HS-27A (cell line): ENCODE measurements at regions not wholly inside any gene's neighbourhood (a gene's known extent, or its start where the extent isn't known, plus 50 kb on each side); places are given as distances from the start of the nearest gene placed in this dataset.
"Not testable (repeated sequence)": the region's sequence is repeated elsewhere in the genome, so short reads cannot be mapped to it uniquely, and the experiment has no call there.

ENCODE experiments used
- DNase-seq: peaks from one replicate; pipeline ENCODE4 v3.0.0-alpha.2; 2012; ENCODE audit warnings: low read depth, missing footprints

DNA sequence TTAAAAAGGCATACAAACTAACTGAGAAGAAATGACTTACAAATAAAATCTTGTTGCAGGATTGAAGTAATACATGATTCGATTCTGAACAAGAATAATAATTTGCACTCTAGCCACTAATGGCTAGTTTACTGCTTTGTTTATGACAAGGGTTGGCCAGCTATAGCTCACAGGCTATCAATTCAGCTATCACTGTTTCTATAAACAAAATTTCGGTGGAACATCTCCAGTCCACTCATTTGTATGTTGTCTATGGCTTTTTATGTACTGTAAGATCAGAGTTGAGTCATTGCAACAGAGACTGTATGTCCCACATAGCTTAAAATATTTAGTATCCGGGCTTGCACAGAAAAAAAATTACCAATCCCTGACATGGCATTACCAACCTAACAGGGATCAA, 543.7 kb upstream of the CNTNAP5 start:
- no peak for DNase-seq

DNA sequence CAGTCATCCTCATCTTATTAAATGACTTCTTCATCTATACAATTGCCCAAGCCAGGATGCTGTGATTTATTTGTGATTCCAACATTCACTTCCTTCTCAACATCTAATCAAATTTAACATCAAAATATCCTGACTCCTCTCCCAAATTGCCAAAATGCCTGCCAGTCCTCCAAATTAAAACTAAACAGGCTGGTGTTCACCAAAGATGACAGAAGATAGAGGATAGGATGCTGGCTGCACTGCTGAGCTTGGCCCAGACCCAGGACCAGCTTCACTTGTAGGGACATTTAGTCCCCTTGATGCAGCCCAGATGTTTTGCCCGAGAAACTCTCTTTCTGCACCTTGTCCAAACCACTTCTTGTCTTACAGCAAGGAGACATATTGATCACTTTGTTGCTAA, 540.0 kb upstream of the CNTNAP5 start:
- DNase-seq: no peak

DNA sequence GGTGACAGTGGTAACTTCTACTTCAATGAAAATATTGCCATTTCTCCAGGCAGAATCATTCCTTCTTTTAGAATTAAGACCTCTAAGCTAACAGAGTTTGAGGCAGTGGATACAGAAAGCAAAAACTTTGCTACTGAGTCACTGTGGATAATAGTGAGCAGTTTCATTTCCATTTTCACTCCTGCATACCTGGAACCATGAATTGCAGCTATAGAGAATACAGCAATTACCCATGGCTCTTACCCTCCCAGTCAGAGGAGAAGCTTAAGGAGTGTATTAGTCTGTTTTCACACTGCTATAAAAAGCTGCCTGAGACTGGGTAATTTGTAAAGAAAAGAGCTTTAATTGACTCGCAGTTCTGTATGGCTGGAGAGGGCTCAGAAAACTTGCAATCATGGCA, 531.4 kb upstream of the CNTNAP5 start:
- no peak for DNase-seq

DNA sequence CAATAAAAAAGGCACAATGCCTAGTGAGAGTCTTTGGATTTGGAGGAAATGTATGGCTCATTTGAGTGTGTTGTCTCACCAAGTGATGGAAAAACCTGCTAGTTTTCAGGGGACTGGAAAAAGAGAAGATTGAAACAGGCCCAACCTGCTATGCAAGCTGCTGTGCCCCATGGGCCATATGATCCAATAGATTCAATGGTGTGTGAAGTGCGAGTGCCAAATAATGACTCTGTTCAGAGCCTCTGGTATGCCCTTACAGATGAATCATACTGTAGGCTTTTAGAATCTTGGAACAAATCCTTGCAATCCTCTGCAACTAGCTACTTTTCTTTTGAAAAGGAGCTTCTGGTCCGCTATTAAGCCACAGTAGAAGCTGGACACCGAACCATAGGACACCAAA, 529.8 kb upstream of the CNTNAP5 start:
- DNase-seq: no peak

DNA sequence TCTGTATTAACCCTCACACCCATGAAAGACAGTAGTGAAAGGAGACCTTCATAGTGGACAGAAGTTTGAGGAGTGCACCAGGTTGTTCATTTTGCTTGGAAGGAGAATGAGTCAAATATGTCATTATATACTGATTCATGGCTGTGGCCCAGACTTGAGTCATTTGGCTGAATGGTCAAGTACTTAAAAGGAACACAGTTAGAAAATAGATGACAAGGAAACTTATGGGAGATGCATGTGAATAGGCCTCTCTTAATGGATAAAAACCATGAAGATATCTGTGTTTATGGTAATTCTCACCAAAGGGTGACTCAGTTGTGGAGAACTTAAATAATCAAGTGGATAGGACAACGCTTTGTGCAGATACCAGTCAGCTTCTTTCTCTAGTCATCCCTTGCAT, 524.7 kb upstream of the CNTNAP5 start:
- no peak for DNase-seq

DNA sequence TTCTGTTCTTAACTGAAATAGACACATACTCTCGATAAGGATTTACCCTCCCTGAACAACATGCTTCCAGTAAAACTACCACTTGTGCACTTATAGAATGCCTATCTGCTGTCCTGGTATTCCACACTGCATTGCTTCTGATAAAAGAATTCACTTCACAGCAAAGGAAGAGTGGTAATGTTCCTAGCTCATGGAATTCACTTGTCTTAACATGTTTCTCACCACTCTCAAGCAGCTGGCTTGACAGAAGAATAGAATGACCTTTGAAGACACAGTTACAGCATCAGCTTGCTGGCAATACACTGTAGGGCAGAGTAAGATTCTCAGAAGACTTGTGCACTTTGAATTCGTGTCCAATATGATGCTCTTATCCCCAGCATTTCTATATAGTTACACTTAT, 524.1 kb upstream of the CNTNAP5 start:
- DNase-seq: no peak

DNA sequence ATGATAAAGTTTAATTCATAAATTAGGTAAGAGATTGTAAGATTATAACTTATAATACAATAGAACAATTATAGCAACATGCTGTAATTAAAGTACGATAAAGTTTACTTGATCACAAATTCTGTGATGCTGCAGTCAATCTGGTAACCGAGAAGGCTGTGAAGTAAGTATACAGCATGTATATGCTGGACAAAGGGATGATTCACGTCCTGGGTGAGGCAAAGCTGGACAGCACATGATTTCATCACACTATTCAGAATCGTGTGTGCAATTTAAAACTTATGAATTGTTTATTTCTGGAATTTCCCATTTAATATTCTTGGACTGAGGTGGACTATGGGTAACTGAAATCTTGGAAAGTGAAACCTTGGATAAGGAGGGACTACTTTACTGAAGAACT, 522.2 kb upstream of the CNTNAP5 start:
- DNase-seq: no peak

DNA sequence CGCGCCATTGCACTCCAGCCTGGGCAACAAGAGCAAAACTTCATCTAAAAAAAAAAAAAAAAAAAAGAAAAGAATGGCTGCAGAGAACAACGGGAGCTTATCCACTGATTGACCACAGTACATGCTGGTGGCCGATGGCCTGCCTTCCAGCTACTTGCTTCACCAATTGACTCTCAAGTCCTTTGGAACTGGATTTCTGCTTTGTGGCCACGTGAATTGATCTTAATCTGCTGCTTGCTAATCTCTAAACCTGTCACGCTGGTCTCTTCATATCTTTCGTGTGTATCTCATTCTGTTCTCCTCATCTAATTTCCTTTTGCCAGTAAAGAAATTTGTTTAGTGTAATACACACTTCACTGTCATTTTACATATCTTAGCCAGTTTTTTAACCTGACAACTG, 512.5 kb upstream of the CNTNAP5 start:
- no peak for DNase-seq

DNA sequence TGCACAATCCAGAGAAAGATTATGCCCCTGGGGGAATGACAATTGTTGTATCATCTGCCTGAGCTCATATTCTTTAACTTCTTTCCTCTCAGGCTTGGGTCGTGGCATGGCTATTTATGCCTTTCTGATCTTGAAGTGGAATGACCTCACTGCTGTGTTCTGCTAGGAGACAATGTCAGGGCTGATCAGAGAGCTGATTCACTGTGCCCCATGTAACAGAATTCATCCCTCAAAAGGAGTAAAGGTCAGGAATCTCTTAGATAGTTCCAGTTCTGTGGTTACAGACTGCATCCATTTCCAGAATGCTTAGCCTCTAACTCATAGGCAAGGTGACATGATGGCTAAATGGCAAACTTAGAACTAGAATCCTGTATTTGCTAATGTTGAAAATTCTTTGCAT, 511.7 kb upstream of the CNTNAP5 start:
- no peak for DNase-seq

DNA sequence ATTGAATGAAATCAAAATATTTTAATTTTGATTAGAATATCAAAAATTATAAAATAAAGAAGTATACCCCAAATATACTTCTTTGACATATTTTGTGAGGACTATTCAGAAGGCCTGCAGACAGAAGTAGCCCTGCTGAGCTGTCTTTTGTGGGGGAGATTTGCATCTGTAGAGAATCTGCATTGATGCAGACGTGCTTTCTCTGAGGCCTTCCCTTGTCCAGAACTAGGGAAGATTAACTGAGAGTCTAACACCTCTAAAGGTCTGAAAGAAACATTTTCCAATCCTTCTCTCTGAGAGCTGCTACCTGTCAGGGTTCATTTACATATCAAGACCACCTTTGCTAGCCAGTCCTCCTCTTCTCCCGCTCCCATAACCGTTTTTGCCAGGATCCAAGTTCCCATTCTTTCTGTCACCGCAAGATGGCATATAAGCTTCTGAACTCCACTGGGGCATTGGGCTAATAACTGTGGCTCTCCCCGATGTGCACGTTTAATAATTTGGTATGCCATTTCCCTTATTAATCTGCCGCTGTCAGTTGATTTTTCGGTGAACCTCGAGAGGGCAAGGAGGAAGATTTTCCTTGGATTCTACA, 510.4 kb upstream of the CNTNAP5 start:
- DNase-seq: no peak

DNA sequence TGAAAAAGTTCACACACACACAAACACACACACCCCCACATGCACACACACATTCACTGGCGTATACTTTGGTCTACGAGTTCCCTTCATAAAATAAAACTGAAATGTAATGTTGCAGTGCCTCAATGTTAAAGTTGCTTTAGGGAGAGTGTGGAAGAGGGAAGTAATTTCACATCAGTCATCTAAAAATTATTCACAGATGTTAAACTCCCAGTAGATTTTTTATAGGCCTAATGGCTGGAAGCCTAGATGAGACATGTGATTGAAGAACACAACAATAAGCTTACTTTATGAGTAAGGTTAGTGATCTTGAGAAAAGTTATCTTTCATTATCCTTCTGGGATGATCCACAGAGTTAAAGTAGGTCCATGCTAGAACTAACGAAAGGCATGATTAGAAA, 506.7 kb upstream of the CNTNAP5 start:
- DNase-seq: no peak

DNA sequence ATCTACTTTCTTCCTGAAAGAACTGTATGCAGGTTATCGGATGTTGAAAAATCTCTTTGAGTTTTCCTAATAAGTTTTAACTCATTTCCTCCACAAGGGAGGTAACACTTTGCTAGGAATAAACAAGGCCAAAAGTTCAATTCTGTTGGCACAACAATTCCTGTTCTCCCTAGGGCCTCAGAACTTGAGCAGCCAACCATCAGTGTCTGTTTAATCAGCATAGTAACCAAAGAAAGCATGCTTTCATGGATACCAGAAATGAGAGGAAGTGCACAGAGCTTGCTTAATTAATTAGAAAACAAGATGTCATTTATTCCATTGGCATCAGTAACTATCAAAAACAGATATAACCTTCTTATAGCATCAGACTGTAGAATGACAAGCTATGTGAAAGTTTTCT, 503.2 kb upstream of the CNTNAP5 start:
- DNase-seq: no peak

DNA sequence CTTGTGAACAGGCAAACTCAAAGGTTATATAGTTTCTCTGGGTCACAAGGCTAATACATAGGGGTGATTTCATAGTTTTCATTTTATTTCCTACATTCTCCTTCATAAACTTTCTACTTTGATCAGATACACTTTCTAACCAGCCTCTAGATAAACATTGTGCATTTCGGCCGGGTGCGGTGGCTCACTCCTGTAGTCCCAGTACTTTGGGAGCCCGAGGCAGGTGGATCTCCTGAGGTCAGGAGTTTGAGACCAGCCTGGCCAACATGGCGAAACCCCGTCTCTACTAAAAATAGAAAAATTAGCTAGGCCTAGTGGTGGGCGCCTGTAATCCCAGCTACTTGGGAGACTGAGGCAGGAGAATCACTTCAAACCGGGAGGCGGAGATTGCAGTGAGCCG, 502.6 kb upstream of the CNTNAP5 start:
- not testable (repeated sequence) for DNase-seq

DNA sequence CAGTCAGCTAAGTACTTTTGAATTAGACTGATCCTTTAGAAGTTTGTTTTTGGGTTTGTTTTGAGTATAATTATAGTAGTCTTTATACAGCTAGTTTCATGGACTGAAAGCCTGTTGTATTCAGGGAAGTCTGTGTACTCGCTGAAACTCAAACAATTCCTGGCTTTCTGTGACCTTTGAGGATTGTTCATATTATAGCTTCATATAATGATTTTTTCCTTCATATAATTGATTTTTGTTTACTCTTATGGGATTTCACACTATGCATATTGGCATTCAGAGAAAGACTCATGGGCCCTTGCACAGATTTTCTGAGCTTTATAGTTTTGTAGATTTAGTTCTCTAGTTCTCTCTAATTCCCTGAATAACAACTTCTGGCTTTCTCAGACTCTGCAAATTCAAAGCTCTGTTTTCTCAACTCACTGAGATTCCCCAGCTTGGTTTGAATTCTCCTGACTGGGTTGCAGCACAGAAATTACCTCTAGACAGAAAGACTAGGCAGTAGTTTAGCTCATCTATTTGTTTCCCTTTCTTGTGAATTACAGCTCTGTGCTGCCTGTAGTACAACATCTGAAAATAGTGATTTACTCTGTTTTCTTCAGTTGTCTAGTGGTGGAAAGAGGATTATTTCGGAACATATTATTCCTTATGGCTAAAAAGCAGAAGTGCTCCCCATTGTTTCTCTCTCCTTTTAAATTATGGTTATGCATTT, 495.9 kb upstream of the CNTNAP5 start:
- DNase-seq: no peak

DNA sequence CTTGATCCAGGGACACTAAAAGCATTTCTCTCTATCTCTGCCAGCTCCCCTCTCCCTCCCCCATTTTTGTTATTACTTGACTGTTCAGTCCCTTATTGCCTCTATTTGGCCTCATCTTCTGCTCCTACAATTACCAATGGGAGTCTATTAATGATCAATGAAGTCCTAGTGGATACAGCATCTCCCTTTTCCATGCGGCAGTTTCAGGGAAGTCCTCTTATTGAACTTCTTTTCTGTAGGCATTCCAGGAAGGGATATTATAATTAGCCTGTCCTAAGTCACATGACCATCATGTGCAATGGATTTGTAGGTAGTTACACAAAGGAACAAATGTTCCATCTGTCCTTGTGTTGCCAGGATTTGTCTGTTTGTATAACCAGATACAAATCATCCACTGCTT, 495.1 kb upstream of the CNTNAP5 start:
- DNase-seq: no peak

DNA sequence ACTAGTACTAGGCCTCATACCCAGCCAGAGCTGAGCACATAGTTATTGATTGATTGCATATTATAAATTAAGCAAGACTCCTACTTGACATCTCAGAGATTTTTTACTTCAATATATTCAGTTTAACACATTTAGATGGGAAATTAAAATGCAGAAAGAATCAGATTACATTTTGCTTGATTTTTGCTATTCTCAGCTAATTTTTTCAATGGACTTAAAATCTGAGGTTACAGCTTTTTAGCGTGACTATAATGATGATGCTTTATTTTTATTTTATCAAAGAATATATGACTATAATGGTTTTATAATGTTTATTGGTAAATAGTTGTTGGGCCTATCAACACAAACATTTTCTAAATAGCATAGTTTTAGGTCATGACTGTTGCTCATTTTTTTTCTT, 493.0 kb upstream of the CNTNAP5 start:
- no peak for DNase-seq

DNA sequence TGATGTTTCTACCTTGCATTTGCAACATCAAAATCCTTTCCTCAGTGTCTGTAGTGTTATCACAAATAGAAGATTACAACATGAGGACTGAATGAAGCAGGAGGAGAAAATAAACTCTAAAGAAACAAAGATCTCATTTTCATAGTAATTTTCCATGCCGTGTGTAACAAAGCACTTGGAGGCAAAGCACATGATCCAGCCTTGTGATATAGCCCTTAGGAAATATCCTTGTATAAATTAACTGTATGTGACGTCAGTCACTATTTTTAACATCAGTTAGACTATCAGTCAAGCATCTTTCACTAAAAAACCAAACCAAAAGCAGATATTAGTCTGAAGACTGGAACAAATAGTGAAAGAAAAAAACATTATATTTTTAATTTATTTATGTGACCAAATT, 492.1 kb upstream of the CNTNAP5 start:
- DNase-seq: no peak

DNA sequence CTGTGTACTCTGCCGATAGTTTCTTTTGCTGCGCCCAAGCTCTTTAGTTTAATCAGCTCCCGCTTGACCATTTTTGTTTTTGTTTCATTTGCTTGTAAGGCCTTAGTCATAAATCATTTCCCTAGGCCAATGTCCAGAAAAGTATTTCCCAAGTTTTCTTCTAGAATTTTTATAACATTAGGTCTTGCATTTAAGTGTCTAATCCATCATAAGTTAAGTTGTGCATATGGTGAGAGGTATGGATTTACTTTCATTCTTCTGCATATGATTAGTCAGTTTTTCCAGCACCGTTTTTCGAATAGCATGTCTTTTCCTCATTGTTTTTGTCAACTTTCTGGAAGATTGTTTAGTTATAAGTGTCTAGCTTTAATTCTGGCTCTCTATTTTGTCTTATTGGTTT, 484.8 kb upstream of the CNTNAP5 start:
- DNase-seq: no peak

DNA sequence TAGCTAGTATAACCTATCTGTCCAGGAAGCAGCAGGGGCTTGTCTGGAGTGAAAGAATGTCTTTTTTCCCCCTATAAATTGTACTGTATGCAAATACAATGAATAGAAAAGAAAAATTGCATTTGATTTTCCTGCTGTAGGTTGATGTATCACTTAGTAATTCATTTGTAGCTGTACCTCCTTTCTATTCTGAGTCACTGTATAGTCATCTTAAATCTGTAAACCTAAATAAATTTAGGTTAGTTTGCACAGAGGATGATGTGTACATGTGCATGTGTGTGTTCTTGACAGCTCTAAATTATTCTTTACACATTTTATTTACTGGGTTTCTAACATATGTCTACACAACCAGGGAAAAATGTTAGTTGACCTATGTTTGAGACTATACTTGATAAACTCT, 478.7 kb upstream of the CNTNAP5 start:
- no peak for DNase-seq

DNA sequence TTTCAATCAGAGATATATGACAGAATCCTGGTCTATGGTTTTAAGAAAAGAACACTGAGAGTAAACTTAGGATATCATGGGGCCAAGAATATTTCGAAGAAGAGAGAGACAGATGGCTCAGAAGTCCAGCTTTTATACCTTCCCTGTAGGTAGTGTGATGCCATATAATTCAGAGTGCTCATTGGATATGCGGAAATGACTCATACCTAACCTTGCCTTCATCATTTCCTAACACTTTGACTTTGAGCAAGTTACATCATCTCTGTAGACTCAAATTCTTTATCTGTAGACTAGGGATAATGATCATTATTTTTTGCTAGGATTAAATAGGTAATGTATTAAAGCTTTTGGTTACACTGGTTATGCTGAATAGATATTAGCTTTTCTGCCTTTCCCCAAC, 461.6 kb upstream of the CNTNAP5 start:
- DNase-seq: no peak

DNA sequence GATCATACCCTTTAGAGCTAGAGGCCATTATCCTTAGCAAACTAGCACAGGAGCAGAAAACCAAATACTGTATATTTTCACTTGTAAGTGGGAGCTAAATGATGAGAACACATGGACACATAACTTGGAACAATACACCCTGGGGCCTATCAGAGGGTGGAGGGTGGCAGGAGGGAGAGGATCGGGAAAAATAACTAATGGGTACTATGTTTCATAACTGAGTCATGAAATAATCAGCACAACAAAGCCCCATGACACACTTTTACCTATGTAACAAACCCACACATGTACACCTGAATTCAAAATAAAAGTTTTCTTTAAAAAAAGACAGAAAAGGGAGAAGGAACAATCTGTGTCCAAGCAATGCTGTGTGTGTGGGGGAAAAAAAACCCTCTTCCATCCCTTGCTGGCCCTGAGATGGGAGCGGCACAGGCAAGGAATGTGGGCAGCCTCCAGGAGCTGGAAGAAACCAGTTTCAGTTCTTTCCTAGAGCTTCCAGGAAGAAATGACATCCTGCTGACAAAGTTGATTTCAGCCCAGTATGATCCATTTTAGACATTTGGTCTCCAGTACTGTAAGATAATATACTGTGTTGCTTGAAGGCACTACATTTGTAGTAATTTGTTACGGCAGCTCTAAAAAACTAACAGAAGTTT, 458.7 kb upstream of the CNTNAP5 start:
- DNase-seq: no peak

DNA sequence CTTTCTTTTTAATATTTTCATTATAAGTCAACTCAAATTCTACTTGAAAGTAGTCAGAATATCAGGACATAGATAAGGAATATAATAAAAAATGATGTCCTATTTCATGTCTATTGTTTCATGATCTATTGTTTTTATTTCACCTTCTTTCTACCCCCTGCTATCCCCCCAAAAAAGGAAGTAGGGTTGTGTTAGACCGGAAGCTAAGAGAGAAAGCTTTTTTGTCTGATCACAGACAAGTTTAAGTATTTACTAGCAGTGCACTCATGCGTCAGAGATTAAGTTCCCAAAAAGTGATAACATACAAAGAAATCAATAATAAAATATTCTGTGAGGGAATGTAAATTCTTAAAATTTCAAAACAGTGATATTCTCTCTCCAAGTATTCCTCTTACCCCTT, 447.1 kb upstream of the CNTNAP5 start:
- DNase-seq: no peak

DNA sequence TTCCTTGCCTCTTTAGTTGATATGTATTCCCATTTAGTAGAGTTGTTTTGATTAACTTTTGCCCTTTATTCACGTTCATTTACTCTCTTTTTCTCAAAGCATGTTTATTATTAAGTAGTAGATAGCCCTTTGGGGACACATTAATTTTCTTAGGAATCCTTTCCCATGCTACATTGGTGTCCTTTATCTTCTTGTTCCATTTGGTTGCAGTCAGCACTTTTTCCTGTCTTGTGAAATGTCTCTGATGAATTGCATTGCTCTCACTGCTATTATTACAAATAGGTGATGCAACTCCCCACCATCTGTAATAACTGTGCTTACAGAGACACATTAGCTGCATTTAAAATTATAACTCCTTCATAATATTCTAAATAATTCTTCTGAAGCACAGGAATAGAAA, 428.5 kb upstream of the CNTNAP5 start:
- DNase-seq: no peak

DNA sequence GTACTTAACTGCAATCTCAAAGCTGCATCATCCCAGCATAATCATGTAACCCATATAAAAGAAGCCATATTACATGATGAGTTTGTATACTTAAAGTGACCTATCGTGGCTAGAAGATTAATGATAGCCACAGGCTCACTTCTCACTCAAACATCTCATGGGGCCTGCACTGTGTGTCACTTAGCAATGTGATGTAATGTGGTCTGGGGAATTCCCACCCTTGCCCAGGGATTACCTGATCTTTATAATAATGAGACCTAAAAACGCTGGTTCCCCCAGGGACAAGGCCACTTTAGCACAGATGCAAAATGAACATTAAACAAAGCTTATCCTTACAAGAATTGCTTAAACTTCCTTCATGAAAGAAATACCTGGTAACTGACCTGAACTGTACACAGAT, 427.1 kb upstream of the CNTNAP5 start:
- DNase-seq: no peak
